Germinal center (tissue), 1 donor: ENCODE measurements at regions not wholly inside any gene's neighbourhood (a gene's known extent, or its start where the extent isn't known, plus 50 kb on each side); places are given as distances from the start of the nearest gene placed in this dataset.

Experiments used
- DNase-seq: peaks from one replicate; pipeline ENCODE4 v3.0.0; 2012; ENCODE audit warnings: mixed read lengths, low spot score

GRCh38 chr2:120785228-120785966 is 49.7 kb downstream of the GLI2 start:
- DNase-seq = no peak

GRCh38 chr2:120786038-120786960 is 50.6 kb downstream of the GLI2 start:
- DNase-seq = no peak

- DNase-seq = no peak
Observed at GRCh38 chr2:120787111-120787821, 51.6 kb downstream of the GLI2 start.

- no peak for DNase-seq
Observed at GRCh38 chr2:120787822-120788700, 52.4 kb downstream of the GLI2 start.

GRCh38 chr2:120791243-120791961 is 55.7 kb downstream of the GLI2 start:
- DNase-seq = no peak

- DNase-seq = no peak
Observed at GRCh38 chr2:120791962-120792297, 56.3 kb downstream of the GLI2 start.

- DNase-seq = no peak
Observed at GRCh38 chr2:120793682-120794403, 58.2 kb downstream of the GLI2 start.

GRCh38 chr2:120794716-120795115 is 59.0 kb downstream of the GLI2 start:
- DNase-seq = no peak

GRCh38 chr2:120796094-120796493 is 60.4 kb downstream of the GLI2 start:
- DNase-seq = no peak

GRCh38 chr2:120797421-120798221 is 62.0 kb downstream of the GLI2 start:
- DNase-seq = no peak

GRCh38 chr2:120798567-120799247 is 63.0 kb downstream of the GLI2 start:
- DNase-seq = no peak

GRCh38 chr2:120802158-120802557 is 66.5 kb downstream of the GLI2 start:
- DNase-seq = no peak

GRCh38 chr2:120802867-120803484 is 67.3 kb downstream of the GLI2 start:
- DNase-seq = no peak

- DNase-seq = no peak
Observed at GRCh38 chr2:120803764-120804335, 68.2 kb downstream of the GLI2 start.

- DNase-seq = no peak
Observed at GRCh38 chr2:120804459-120804858, 68.8 kb downstream of the GLI2 start.

- DNase-seq = no peak
Observed at GRCh38 chr2:120805011-120805410, 69.3 kb downstream of the GLI2 start.

- DNase-seq = no peak
Observed at GRCh38 chr2:120805602-120806001, 69.9 kb downstream of the GLI2 start.

- DNase-seq = no peak
Observed at GRCh38 chr2:120807751-120808150, 72.1 kb downstream of the GLI2 start.
